Activated naive CD4-positive, alpha-beta T cell treated with anti-CD3 and anti-CD28 coated beads for 36 hours (primary cell): ENCODE measurements at regions not wholly inside any gene's neighbourhood (a gene's known extent, or its start where the extent isn't known, plus 50 kb on each side); places are given as distances from the start of the nearest gene placed in this dataset.

Experiments
- CTCF ChIA-PET: fragments of 350-600 bp; sonication (Branson Sonifier 250); formaldehyde crosslinking; loops from one replicate; lab custom pipeline; 2021; ENCODE audit warnings: antibody characterized with exemption; lab: Charles Lee
- DNase-seq: peaks from one replicate; pipeline ENCODE4 v3.0.0-alpha.2; 2020
- H3K27ac Mint-ChIP-seq: one replicate; pipeline ENCODE4 v1.8.0; 2021; ENCODE audit warnings: mild to moderate bottlenecking, mixed read lengths
- H3K27me3 Mint-ChIP-seq: one replicate; pipeline ENCODE4 v1.8.0; 2021; ENCODE audit warnings: low read depth, mixed read lengths
- H3K36me3 Mint-ChIP-seq: one replicate; pipeline ENCODE4 v1.8.0; 2021; ENCODE audit warnings: low read depth, mixed read lengths
- H3K4me1 Mint-ChIP-seq: one replicate; pipeline ENCODE4 v1.8.0; 2021; ENCODE audit warnings: low read depth, mixed read lengths
- H3K4me3 Mint-ChIP-seq: one replicate; pipeline ENCODE4 v1.8.0; 2021; ENCODE audit warnings: mild to moderate bottlenecking, moderate library complexity, mixed read lengths
- H3K9me3 Mint-ChIP-seq: one replicate; pipeline ENCODE4 v1.8.0; 2021; ENCODE audit warnings: mixed read lengths
- intact Hi-C: fragments of 100-400 bp; cut with micrococcal nuclease; formaldehyde crosslinking; loops from one replicate; pipeline ENCODE4 v1.15.1; 2023

DNA sequence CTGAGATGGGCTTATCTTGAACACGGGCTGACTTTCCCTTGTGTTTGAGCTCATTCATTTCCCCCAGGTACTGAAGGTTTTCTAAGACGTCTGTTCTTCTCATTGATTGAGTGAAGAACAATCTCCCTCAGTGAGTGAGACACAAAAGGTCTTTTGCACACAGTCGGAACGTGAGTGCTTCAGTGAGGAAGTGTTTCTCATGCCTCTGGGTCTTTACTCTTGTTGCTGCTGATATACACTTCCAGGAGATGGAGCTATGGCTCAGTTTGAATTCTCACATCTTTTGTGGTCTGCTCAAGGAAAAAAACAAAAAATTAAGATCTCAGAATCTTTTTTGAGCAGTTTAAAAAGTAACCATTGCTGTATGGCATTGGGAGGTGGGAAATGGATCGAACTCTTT is 981.9 kb upstream of the TENM3 start:
- intact Hi-C loops, result no loop called here
- DNase-seq, result no peak
- peaks cover 2% of the 10 kb centered on the region for H3K9me3 Mint-ChIP-seq
- H3K36me3 Mint-ChIP-seq, result no peaks in the 10 kb centered on the region
- CTCF ChIA-PET, result interaction anchor here (0.6 kb wide), 1 partner anchor 1554 kb away, joined by 3 read pairs; no protein-coding TSS in a partner anchor
- H3K4me3 Mint-ChIP-seq, result no peak overlapping the region
- peaks cover 6% of the 10 kb centered on the region for H3K27me3 Mint-ChIP-seq
- H3K27ac Mint-ChIP-seq, result no peak overlapping the region
- H3K4me1 Mint-ChIP-seq, result no peaks in the 10 kb centered on the region

DNA sequence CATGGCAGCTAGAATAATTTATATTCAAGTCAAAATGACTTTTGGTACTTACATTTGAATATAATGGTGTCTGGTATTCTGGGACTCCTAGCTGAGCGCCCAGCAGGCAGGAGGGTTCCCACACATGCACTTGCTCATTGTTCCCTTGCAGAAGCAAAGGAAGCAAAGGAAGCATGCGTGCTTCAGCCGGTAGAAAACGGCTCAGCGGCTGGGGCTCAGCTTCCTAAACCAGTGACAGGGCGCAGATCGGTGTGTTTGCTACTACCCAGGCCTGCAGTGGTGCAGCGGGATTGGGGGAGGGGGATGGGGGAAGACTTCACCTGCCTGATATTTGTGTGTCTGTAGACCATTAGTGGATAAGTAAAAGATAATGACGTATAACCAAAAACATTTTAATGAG is 978.3 kb upstream of the TENM3 start:
- Mint-ChIP-seq H3K9me3 (no peaks in the 10 kb centered on the region), H3K4me3 (no peak overlapping the region), H3K27ac (no peak overlapping the region), H3K27me3 (peaks cover 6% of the 10 kb centered on the region), H3K4me1 (no peaks in the 10 kb centered on the region), H3K36me3 (no peaks in the 10 kb centered on the region)
- CTCF ChIA-PET, result interaction anchor here (0.6 kb wide), 1 partner anchor 96 kb away, joined by 3 read pairs; no protein-coding TSS in a partner anchor
- no peak for DNase-seq
- intact Hi-C loops, result no loop called here

DNA sequence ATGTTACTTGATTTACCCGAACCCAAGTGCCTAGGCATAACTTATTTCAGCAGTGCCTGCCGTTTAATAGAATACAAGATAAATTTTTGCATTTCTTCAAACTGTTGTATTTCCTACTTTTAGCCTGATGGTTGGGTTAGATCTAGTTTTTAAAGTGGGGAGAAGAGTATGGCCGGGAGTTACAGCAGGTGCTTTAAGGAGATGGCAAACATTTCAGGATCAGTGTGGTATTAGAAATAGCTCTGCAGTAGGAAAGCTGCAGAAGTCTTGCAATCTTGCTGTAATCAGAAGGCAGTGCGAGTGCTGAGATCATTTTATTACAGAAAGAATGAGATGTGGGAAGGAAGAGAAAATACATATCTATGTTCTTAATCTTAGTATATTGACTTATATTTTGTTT is 977.8 kb upstream of the TENM3 start:
- Mint-ChIP-seq H3K4me3 (no peak overlapping the region), H3K27ac (no peak overlapping the region), H3K4me1 (no peaks in the 10 kb centered on the region), H3K27me3 (peaks cover 6% of the 10 kb centered on the region), H3K36me3 (no peaks in the 10 kb centered on the region), H3K9me3 (no peaks in the 10 kb centered on the region)
- CTCF ChIA-PET, result no interaction called here
- no peak for DNase-seq
- intact Hi-C loops, result no loop called here

DNA sequence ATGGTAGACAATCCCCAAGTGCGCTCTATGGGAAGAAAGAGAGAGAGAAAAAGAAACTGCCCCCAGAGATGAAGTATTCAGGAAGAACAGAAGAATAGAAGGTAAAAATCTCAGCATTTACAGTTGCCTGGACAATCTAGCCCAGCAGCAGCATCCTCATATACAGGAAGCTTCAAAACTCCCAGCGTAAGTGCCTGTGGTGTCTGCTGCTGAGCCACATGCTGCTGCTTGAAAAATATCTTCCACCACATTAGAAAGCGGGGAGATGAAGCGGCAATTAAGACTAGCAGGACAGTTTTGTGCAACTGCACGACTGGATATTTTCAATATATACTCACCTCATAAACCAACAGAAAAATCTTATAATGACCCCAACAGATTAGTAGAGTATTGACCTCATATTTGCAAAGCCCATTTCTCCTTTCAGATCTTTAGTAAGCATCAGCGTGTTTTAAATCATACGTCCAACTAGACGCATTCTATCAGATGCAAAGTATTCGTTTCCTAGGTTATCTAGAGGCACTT is 972.0 kb upstream of the TENM3 start:
- no peaks in the 10 kb centered on the region for H3K27me3 Mint-ChIP-seq
- H3K27ac Mint-ChIP-seq, result no peak overlapping the region
- CTCF ChIA-PET, result no interaction called here
- H3K9me3 Mint-ChIP-seq, result peaks cover 7% of the 10 kb centered on the region
- H3K4me3 Mint-ChIP-seq, result no peak overlapping the region
- no peaks in the 10 kb centered on the region for H3K4me1 Mint-ChIP-seq
- no peak for DNase-seq
- intact Hi-C loops, result no loop called here
- no peaks in the 10 kb centered on the region for H3K36me3 Mint-ChIP-seq

DNA sequence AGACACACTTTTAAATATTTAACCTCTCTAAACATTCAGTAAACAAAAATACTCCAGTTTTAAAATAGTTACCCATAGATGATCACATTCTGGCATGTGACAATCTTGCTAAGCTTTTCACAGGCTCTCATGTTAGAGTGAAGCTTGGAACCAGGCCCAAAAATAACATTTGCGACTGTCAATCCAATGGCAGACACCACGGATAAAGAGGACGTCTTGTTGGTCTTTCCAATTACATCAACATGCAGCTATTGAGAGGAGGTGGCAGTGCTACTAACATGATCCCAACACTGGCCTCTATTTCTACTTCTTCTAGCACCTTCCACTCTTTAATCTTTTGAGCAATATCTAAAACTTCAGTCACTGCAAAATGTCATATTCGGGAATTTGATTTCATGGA is 970.8 kb upstream of the TENM3 start:
- intact Hi-C loops, result no loop called here
- no peak for DNase-seq
- Mint-ChIP-seq H3K27ac (no peak overlapping the region), H3K9me3 (peaks cover 7% of the 10 kb centered on the region), H3K27me3 (no peaks in the 10 kb centered on the region), H3K36me3 (no peaks in the 10 kb centered on the region), H3K4me3 (no peak overlapping the region), H3K4me1 (no peaks in the 10 kb centered on the region)
- CTCF ChIA-PET, result no interaction called here

DNA sequence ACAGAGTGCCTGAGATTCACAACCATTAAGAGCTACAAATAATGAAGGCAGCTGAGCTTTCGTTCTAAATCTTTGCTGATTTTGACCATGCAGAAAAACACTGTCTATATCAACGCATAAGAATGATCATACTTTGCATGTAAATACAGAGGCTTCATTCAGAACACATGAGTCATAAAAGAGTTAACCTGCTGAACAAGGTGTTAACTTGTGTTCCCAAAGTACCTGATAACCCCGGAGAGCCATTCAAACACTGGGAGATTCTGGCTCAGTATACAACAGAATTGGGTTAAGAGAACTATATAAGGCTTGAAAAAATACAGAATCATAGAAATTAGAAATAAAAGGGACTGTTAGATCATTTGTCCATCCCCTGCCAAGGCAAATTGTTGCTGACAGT is 964.3 kb upstream of the TENM3 start:
- no peak overlapping the region for H3K4me3 Mint-ChIP-seq
- H3K36me3 Mint-ChIP-seq, result no peaks in the 10 kb centered on the region
- H3K27me3 Mint-ChIP-seq, result no peaks in the 10 kb centered on the region
- H3K4me1 Mint-ChIP-seq, result no peaks in the 10 kb centered on the region
- intact Hi-C loops, result no loop called here
- CTCF ChIA-PET, result no interaction called here
- peaks cover 4% of the 10 kb centered on the region for H3K9me3 Mint-ChIP-seq
- no peak for DNase-seq
- H3K27ac Mint-ChIP-seq, result no peak overlapping the region

DNA sequence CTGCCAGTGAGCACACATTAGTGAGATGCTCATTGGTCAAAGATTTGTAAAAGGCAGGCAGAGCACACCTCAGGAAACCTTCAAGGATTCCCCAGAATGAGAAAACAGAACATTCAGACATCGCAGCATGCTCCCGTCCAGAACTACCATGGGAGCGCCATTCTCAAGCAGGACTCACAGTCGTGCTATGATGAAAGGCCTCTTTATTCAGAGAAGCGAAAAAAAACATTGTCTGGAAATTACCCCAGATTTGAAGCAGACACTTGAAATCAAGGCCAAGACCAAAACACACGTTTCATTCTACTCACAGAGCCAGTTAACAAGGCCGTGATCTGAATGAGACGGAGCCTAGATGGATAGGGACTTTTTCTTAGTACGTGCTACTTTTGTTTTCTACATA is 961.8 kb upstream of the TENM3 start:
- intact Hi-C loops, result no loop called here

DNA sequence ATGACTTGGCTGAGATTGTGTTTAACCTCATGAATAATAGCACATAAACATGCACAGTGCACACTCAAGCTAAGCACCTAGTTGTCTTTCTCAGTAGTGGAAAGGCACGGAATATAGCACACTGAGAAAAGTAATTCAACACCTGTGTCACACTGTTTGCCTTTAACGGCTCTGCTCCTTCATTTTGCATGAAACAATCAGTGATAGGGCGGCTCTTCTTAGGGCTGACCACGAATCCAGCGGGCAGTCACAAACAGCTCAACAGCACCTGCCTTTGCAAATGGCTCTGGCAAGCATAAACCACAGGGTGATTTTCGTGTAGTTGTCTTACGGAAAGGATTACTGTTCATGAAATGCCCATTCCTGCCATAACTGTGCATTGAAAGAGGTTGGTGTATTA is 954.0 kb upstream of the TENM3 start:
- intact Hi-C loops, result no loop called here
- H3K4me3 Mint-ChIP-seq, result no peak overlapping the region
- H3K4me1 Mint-ChIP-seq, result no peaks in the 10 kb centered on the region
- no peak overlapping the region for H3K27ac Mint-ChIP-seq
- no peaks in the 10 kb centered on the region for H3K36me3 Mint-ChIP-seq
- DNase-seq, result no peak
- H3K9me3 Mint-ChIP-seq, result peaks cover 1% of the 10 kb centered on the region
- H3K27me3 Mint-ChIP-seq, result no peaks in the 10 kb centered on the region
- CTCF ChIA-PET, result no interaction called here

More for the DNA sequence above, 961.8 kb upstream of the TENM3 start:
- no peak overlapping the region for H3K4me3 Mint-ChIP-seq
- H3K27me3 Mint-ChIP-seq, result no peaks in the 10 kb centered on the region
- no peaks in the 10 kb centered on the region for H3K4me1 Mint-ChIP-seq
- no peaks in the 10 kb centered on the region for H3K36me3 Mint-ChIP-seq
- H3K27ac Mint-ChIP-seq, result no peak overlapping the region
- H3K9me3 Mint-ChIP-seq, result no peaks in the 10 kb centered on the region
- CTCF ChIA-PET, result no interaction called here
- no peak for DNase-seq

DNA sequence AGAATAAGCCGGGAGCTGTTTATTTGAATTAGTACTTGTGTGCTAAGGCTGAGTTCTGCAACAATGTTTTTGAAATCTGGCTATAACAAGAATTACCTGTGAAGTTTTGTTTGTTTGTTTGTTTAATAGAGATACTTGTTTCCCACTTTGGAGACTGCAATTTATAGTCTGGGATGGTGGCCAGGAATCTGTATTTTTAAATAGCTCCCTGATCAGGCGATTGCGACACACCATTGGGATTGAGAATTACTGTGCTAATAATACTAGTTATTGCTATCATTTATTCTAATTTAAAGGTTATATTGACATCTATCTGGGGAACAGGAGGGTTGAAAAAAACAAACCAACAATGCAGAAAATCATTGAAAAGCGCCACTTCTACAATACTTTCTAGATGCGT is 951.6 kb upstream of the TENM3 start:
- CTCF ChIA-PET, result no interaction called here
- intact Hi-C loops, result no loop called here
- no peaks in the 10 kb centered on the region for H3K36me3 Mint-ChIP-seq

DNA sequence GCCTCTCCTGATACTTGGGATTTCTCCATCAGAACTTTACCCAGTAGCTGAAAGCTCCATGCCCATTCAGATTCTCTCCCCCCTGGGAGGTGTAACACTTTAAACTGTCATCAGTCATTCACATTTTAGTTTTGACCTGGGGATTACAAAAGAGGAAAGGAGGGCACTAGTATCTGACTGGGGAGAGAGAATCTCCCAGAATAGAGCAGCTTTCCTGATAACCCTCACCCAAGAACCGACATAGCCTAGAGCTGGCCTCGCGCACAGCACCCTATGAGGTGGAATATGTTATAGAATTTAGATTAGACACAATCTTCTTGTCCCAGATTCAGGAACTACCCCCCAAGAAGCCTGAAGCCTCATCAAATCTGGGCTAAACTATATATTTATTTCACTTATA is 950.2 kb upstream of the TENM3 start:
- no peaks in the 10 kb centered on the region for H3K36me3 Mint-ChIP-seq
- no peak overlapping the region for H3K4me3 Mint-ChIP-seq
- DNase-seq, result no peak
- peaks cover 3% of the 10 kb centered on the region for H3K9me3 Mint-ChIP-seq
- H3K27me3 Mint-ChIP-seq, result no peaks in the 10 kb centered on the region
- CTCF ChIA-PET, result no interaction called here
- no peaks in the 10 kb centered on the region for H3K4me1 Mint-ChIP-seq
- intact Hi-C loops, result no loop called here
- no peak overlapping the region for H3K27ac Mint-ChIP-seq

More for the DNA sequence above, 951.6 kb upstream of the TENM3 start:
- DNase-seq, result no peak
- H3K4me1 Mint-ChIP-seq, result no peaks in the 10 kb centered on the region
- H3K9me3 Mint-ChIP-seq, result peaks cover 1% of the 10 kb centered on the region
- H3K4me3 Mint-ChIP-seq, result no peak overlapping the region
- no peaks in the 10 kb centered on the region for H3K27me3 Mint-ChIP-seq
- H3K27ac Mint-ChIP-seq, result no peak overlapping the region

DNA sequence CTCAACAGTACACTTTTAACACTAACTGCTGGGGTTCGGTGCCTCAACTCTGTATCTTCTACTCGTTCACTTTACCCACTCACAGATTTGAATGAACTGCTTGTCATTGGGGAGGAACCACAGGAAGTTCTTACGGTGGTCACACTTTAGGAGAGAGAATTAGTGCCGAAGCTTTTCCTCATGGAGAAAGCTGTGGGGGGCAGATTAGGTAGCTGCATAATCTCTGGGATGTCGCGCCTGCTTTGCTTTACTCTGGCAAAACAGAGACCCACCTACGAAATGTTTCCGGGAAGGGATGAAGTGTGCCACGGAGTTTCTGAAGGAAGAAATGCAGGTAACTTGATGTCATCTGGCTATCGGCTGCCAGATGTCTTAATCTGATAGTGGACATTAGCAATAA is 949.7 kb upstream of the TENM3 start:
- CTCF ChIA-PET, result no interaction called here
- H3K27ac Mint-ChIP-seq, result no peak overlapping the region
- H3K9me3 Mint-ChIP-seq, result peaks cover 3% of the 10 kb centered on the region
- intact Hi-C loops, result no loop called here
- DNase-seq, result no peak
- H3K4me1 Mint-ChIP-seq, result no peaks in the 10 kb centered on the region
- H3K27me3 Mint-ChIP-seq, result no peaks in the 10 kb centered on the region
- no peak overlapping the region for H3K4me3 Mint-ChIP-seq
- H3K36me3 Mint-ChIP-seq, result no peaks in the 10 kb centered on the region

DNA sequence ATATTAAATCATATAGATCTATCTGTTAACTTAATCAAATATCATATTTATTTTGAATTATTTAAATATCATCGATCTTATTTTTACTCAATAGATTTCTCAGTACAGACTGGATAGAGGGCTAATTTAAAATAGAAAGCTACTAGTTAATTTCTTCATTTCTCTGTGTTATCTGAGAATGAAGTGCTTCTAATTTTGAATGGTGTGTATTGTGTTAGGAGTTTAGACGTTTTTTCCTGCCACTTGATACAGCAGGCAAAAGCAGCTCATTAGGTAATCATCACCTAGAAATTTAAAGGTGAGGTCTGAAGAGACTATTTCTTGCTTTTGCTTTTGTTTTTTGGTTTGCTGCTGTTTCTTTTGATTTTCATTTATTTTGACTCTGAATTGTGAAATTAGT is 948.8 kb upstream of the TENM3 start:
- Mint-ChIP-seq H3K4me3 (no peak overlapping the region), H3K36me3 (no peaks in the 10 kb centered on the region), H3K27ac (no peak overlapping the region), H3K4me1 (no peaks in the 10 kb centered on the region), H3K9me3 (peaks cover 2% of the 10 kb centered on the region), H3K27me3 (no peaks in the 10 kb centered on the region)
- intact Hi-C loops, result no loop called here
- no peak for DNase-seq
- CTCF ChIA-PET, result no interaction called here

DNA sequence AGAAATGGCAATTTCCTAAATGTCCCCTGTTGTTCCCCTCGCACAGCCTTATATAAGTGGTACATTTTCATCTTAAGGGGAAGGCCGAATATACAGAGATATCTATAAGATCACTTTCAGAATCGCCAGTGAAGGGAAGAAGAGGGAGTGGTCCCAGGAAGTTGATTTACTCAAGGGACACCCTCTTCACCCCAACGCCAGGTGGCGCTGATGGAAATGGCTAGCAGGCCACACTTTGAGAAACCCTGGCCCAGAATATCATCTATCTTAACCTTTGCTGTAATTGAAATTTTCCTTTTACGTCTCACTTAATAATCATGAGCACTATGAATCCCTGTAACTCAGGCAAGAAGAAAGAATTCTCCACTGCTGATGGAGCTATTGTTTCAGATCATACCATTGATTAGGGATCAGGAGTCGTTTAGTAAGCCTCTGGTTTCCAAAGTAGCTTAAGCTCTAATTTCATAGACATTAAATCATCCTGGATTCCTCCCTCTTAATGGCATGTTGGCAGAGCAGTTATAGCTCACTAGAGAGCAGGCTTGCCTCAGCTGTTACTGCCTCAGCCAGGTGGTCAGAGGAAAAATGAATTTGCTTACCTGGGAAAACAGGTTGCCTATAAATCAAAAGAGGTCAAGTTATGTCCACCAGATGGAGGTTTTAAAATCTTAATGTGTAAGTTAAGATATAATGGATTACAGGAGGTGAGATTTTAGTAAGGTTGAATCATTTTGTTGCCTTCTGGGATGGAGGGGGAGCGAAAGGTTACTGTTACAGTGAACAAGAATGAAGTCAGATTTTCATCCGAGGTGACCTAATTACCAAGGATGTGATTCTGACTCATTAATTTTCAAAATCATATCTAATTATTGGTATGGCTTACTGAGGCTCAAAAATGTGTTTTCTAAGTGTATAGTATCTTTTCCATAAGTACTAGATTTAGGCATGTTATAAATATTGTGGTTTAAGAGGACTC is 941.2 kb upstream of the TENM3 start:
- no peaks in the 10 kb centered on the region for H3K27me3 Mint-ChIP-seq
- H3K4me3 Mint-ChIP-seq, result no peak overlapping the region
- no peak overlapping the region for H3K27ac Mint-ChIP-seq
- peaks cover 2% of the 10 kb centered on the region for H3K9me3 Mint-ChIP-seq
- DNase-seq, result peak; percentile 35
- H3K36me3 Mint-ChIP-seq, result no peaks in the 10 kb centered on the region
- no peaks in the 10 kb centered on the region for H3K4me1 Mint-ChIP-seq
- CTCF ChIA-PET, result interaction anchor here (0.6 kb wide), 1 partner anchor 22 kb away, joined by 6 read pairs; no protein-coding TSS in a partner anchor
- intact Hi-C loops, result loop anchor here (2.0 to 10.0 kb wide), 4 partner anchors 225 to 1623 kb away; no protein-coding TSS in a partner anchor
